ENCODE measurements at regions not wholly inside any gene's neighbourhood (a gene's known extent, or its start where the extent isn't known, plus 50 kb on each side); places are given as distances from the start of the nearest gene placed in this dataset.

DNA sequence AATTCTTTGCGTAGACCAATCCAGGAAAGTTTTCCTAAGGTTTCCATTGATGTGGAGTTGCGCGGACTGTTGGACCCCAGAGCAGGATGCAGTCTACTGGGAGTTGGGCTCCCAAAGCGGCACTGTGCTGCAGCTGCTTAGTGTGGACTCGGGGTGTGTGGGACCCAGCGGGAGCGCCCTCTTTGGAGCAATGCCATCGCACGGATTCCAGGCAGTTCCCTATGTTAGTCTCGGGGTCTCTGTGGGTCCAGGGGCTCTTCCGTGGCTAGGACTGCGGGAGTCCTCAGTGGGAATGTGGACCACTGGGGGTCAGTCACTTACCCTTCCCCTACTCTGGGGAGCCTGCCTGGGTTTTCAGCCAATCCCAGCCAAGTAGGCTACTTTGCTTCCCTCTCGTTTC lies 151.7 kb upstream of the OLIG3 start:
- TF ChIP-seq, protein P1, sequence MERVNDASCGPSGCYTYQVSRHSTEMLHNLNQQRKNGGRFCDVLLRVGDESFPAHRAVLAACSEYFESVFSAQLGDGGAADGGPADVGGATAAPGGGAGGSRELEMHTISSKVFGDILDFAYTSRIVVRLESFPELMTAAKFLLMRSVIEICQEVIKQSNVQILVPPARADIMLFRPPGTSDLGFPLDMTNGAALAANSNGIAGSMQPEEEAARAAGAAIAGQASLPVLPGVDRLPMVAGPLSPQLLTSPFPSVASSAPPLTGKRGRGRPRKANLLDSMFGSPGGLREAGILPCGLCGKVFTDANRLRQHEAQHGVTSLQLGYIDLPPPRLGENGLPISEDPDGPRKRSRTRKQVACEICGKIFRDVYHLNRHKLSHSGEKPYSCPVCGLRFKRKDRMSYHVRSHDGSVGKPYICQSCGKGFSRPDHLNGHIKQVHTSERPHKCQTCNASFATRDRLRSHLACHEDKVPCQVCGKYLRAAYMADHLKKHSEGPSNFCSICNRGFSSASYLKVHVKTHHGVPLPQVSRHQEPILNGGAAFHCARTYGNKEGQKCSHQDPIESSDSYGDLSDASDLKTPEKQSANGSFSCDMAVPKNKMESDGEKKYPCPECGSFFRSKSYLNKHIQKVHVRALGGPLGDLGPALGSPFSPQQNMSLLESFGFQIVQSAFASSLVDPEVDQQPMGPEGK (CRISPR knock-in tag; IDR thresholded peaks at IDR 0.05; ENCODE audit: borderline replicate concordance), result no peak
- TF ChIP-seq ARNTL (CRISPR knock-in tag; IDR thresholded peaks at IDR 0.05; ENCODE audit: borderline replicate concordance, low read depth) (no peak), CSDC2 (CRISPR knock-in tag; IDR thresholded peaks at IDR 0.05) (no peak), ISL1 (CRISPR knock-in tag; IDR thresholded peaks at IDR 0.05) (no peak), ZFP3 (CRISPR knock-in tag; IDR thresholded peaks at IDR 0.05) (no peak), ZC3H10 (CRISPR knock-in tag; IDR thresholded peaks at IDR 0.05) (no peak), PPARA (CRISPR knock-in tag; IDR thresholded peaks at IDR 0.05; ENCODE audit: borderline replicate concordance) (no peak), GLIS3 (CRISPR knock-in tag; IDR thresholded peaks at IDR 0.05) (no peak), TCF4 (CRISPR knock-in tag; IDR thresholded peaks at IDR 0.05; ENCODE audit: borderline replicate concordance) (no peak), TOX (CRISPR knock-in tag; IDR thresholded peaks at IDR 0.05; ENCODE audit: borderline replicate concordance) (no peak), ZFP30 (CRISPR knock-in tag; IDR thresholded peaks at IDR 0.05) (no peak), RARB (CRISPR knock-in tag; IDR thresholded peaks at IDR 0.05) (no peak), ESRRG (CRISPR knock-in tag; IDR thresholded peaks at IDR 0.05) (no peak), ZNF70 (CRISPR knock-in tag; IDR thresholded peaks at IDR 0.05) (no peak)
- TF ChIP-seq, protein P2, sequence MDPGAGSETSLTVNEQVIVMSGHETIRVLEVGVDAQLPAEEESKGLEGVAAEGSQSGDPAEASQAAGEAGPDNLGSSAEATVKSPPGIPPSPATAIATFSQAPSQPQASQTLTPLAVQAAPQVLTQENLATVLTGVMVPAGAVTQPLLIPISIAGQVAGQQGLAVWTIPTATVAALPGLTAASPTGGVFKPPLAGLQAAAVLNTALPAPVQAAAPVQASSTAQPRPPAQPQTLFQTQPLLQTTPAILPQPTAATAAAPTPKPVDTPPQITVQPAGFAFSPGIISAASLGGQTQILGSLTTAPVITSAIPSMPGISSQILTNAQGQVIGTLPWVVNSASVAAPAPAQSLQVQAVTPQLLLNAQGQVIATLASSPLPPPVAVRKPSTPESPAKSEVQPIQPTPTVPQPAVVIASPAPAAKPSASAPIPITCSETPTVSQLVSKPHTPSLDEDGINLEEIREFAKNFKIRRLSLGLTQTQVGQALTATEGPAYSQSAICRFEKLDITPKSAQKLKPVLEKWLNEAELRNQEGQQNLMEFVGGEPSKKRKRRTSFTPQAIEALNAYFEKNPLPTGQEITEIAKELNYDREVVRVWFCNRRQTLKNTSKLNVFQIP (CRISPR knock-in tag; IDR thresholded peaks at IDR 0.05; ENCODE audit: borderline replicate concordance, low read depth), result no peak
- ATAC-seq, result no peak

DNA sequence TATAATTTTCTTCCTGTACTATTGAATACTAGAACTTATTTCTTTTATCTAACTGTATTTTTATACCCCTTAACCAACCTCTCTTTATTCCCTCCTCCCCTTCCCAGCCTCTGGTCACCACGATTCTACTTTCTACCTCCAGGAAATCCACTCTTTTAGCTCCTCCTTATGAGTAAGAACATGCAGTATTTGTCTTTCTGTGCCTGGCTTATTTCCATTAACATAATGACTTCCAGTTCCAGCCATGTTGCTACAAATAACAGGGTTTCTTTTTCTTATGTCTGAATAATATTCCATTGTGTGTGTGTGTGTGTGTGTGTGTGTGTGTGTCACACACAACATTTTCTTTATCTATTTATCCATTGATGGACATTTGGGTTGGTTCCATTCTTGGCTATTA lies 152.3 kb upstream of the OLIG3 start:
- TF ChIP-seq, protein P3, sequence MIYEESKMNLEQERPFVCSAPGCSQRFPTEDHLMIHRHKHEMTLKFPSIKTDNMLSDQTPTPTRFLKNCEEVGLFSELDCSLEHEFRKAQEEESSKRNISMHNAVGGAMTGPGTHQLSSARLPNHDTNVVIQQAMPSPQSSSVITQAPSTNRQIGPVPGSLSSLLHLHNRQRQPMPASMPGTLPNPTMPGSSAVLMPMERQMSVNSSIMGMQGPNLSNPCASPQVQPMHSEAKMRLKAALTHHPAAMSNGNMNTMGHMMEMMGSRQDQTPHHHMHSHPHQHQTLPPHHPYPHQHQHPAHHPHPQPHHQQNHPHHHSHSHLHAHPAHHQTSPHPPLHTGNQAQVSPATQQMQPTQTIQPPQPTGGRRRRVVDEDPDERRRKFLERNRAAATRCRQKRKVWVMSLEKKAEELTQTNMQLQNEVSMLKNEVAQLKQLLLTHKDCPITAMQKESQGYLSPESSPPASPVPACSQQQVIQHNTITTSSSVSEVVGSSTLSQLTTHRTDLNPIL (CRISPR knock-in tag; IDR thresholded peaks at IDR 0.05; ENCODE audit: low read depth), result no peak
- no peak for TF ChIP-seq RARB (CRISPR knock-in tag; IDR thresholded peaks at IDR 0.05)
- no peak for TF ChIP-seq BACH2 (CRISPR knock-in tag; IDR thresholded peaks at IDR 0.05; ENCODE audit: borderline replicate concordance)
- TF ChIP-seq, protein P4, sequence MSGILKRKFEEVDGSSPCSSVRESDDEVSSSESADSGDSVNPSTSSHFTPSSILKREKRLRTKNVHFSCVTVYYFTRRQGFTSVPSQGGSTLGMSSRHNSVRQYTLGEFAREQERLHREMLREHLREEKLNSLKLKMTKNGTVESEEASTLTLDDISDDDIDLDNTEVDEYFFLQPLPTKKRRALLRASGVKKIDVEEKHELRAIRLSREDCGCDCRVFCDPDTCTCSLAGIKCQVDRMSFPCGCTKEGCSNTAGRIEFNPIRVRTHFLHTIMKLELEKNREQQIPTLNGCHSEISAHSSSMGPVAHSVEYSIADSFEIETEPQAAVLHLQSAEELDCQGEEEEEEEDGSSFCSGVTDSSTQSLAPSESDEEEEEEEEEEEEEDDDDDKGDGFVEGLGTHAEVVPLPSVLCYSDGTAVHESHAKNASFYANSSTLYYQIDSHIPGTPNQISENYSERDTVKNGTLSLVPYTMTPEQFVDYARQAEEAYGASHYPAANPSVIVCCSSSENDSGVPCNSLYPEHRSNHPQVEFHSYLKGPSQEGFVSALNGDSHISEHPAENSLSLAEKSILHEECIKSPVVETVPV (CRISPR knock-in tag; IDR thresholded peaks at IDR 0.05), result no peak
- TF ChIP-seq TOX (CRISPR knock-in tag; IDR thresholded peaks at IDR 0.05; ENCODE audit: borderline replicate concordance), result no peak
- no peak for TF ChIP-seq ARNTL (CRISPR knock-in tag; IDR thresholded peaks at IDR 0.05; ENCODE audit: borderline replicate concordance, low read depth)
- no peak for TF ChIP-seq ISL1 (CRISPR knock-in tag; IDR thresholded peaks at IDR 0.05)
- ATAC-seq, result no peak

DNA sequence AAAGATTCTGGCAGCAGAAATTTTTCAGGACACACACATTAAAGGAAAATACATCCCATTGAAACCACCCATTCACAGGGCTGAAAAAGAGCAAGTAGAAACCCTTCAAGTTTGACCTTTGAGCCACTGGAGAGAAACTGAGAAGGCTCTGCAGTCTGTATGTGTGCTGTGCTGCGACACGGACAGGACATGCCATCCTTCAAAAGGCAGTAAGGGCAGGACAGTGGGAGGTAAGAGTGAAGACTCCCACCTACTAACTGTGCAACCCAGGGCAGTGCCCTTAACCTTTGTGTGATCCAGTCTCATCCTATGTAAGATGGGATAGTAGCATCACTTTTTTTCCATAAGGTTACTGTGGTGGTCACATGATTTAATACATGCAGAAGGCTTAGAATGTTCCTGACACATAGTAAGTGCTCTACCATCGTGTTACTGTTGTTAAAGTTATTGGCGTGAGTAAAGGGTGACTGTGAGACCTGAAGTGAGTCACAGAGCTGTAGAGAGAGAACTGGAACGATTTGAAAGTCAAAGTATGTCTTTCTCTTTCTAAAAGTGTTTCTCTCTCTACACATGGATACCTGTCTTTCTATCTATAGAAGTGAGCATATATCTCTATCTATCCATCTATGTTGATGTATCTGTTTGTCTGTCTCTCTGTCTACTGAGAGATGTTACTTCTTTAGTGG lies 153.7 kb upstream of the OLIG3 start:
- no peak for ATAC-seq
- TF ChIP-seq, protein P5, sequence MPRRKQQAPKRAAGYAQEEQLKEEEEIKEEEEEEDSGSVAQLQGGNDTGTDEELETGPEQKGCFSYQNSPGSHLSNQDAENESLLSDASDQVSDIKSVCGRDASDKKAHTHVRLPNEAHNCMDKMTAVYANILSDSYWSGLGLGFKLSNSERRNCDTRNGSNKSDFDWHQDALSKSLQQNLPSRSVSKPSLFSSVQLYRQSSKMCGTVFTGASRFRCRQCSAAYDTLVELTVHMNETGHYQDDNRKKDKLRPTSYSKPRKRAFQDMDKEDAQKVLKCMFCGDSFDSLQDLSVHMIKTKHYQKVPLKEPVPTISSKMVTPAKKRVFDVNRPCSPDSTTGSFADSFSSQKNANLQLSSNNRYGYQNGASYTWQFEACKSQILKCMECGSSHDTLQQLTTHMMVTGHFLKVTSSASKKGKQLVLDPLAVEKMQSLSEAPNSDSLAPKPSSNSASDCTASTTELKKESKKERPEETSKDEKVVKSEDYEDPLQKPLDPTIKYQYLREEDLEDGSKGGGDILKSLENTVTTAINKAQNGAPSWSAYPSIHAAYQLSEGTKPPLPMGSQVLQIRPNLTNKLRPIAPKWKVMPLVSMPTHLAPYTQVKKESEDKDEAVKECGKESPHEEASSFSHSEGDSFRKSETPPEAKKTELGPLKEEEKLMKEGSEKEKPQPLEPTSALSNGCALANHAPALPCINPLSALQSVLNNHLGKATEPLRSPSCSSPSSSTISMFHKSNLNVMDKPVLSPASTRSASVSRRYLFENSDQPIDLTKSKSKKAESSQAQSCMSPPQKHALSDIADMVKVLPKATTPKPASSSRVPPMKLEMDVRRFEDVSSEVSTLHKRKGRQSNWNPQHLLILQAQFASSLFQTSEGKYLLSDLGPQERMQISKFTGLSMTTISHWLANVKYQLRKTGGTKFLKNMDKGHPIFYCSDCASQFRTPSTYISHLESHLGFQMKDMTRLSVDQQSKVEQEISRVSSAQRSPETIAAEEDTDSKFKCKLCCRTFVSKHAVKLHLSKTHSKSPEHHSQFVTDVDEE (CRISPR knock-in tag; IDR thresholded peaks at IDR 0.05), result no peak
- TF ChIP-seq RARB (CRISPR knock-in tag; IDR thresholded peaks at IDR 0.05), result no peak
- TF ChIP-seq ZFP30 (CRISPR knock-in tag; IDR thresholded peaks at IDR 0.05), result no peak
- no peak for TF ChIP-seq BACH2 (CRISPR knock-in tag; IDR thresholded peaks at IDR 0.05; ENCODE audit: borderline replicate concordance)
- TF ChIP-seq, protein P1 (CRISPR knock-in tag; IDR thresholded peaks at IDR 0.05; ENCODE audit: borderline replicate concordance), result no peak
